GM18502 (cell line): ENCODE measurements at regions not wholly inside any gene's neighbourhood (a gene's known extent, or its start where the extent isn't known, plus 50 kb on each side); places are given as distances from the start of the nearest gene placed in this dataset.

Experiments used
- ATAC-seq: cut with Tn5 transposase; IDR thresholded peaks from one replicate; pipeline ENCODE4 v1.9.1; 2021; ENCODE audit warnings: mild to moderate bottlenecking; ENCODE audit not compliant: unreplicated experiment, poor library complexity

DNA sequence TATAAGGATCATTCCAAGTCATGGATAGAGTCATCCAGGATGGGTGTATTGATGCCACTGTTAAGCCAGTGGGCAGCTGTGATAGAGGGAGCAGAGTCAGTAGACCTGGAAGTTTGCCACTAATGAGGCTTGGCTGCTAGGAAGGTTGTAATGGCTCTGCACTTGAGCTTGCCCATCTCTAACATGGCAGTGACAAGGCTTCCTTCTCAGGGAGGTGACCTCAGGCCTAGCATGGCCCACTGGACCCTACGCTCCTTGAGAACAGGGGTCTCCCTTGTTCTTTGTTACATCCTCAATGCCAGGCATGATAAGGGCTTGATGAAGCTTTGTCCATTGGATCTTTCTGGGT is 155.1 kb downstream of the CD83 start:
- ATAC-seq, result no peak

- no peak for ATAC-seq
Measured at GRCh38 chr6:14273191-14273590, 155.6 kb downstream of the CD83 start.

DNA sequence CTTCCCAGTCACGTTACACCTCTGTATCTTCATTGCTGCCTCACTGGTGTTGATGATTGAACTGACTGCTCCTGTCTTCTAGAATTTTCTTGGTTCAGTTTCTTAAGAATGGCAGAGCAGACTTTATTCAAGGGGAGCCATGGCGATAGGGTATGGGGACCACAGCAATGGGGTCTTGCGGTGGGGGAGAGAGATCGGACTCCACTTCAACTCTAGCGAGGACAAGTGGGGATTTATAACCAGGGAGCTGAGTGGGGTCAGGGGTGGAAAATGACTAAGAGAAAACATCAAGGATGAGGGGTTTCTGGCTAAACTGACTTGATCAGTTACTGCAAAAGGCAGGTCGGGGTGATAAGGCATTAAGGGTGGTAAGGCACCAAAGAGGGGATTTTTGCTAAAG is 156.4 kb downstream of the CD83 start:
- no peak for ATAC-seq

DNA sequence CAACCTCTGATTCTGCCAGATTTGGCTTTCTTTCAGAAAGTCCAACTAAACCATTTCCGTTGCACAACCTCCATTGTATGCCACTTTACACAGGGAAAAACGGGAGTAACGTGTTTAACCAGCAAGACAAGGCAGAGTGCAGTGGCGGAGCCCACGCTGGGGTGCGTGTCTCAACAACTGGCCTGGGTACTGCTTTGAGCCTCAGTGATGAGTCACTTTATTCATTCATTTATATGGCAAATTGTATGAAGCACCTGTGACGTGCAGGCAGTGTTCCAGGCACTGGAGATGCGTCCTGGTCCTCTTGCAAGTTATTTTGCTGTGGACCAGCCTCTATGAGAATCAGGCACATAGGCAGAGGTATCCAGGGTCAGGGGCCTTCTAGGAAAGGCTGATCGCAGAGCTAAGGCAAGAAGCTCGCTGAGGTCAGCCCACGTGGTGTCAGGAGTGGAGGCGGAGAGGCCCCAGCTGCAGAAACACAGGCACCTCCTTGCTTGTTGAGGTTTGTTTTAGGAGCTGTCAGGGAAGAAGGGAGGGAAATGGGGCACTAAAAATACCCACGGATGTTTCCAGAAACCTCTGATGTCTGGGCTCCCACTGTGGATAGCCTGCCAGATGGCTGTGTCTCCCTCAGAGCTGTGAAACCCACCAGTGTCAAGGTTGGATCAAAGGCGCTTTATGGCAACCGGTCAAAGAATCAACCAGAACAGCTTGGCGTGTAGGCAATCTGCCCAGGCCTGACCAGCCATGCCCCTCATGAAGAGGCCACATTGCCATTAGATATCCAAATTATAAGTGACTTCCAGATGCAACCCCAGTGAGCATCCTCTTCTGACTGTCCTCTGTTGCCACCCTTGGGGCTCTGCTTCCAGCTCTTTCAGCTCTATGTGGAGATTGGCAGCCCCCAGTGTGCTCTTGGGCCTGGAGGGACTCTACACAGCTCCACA is 157.2 kb downstream of the CD83 start:
- ATAC-seq, result no peak

DNA sequence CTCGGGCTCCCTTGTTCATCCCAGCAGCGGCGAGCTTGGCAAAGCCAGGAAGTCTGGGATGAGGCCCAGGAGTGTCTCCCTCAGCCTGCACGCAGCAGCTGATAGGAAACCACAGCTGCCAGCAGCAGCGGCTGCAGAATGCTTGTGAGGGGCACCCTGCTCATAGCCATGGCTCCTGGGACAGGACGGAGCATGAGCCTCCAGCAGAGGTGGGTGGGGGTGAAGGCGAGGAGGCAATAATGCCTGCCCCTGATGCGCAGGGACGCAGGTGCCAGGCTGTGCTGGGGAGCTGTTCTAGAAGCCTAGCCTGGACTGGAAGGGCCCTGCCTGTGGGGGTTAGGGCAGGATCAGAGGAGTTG is 157.9 kb downstream of the CD83 start:
- ATAC-seq, result no peak

DNA sequence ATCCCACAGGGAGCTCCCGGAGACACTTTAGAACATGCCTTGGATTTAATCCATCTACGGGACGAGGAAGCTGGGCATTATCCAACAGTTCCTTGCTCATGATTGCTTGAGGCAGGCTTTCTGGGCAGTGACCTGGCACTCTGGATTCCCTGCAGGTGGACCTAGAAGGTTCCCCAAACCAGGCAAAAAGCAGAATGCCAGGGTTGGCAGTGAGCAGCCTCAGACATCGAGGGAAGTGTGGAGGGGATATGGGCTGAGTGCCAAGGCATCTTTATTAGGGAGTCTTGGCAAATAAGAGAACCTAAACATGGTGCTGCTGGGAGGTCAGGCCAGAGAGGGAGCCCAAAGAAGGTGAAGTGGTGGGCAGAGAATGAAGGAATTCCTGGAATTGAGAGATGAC is 158.5 kb downstream of the CD83 start:
- no peak for ATAC-seq

GRCh38 chr6:14276667-14277404 is 159.3 kb downstream of the CD83 start:
- peak; percentile 89 for ATAC-seq

GRCh38 chr6:14277405-14277930 is 159.9 kb downstream of the CD83 start:
- peak; percentile 43 for ATAC-seq

DNA sequence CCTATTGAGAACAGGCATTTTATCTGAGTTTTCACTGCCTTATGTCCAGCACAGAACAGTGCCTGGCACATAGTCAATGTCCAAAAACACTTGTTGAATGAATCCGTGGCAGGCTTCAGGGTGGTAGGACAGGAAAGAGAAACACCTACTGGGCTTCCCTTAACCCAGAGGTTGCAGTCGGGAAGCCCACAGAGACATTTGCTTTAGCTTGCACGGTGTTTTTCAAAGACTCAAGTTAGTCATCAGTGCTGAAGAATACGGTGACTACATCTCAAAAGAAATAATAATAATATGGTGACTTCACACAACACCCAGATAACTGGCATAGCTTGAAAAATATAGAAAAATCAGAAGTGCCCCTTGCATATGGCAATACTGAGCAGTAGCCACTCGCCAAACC is 160.4 kb downstream of the CD83 start:
- no peak for ATAC-seq

DNA sequence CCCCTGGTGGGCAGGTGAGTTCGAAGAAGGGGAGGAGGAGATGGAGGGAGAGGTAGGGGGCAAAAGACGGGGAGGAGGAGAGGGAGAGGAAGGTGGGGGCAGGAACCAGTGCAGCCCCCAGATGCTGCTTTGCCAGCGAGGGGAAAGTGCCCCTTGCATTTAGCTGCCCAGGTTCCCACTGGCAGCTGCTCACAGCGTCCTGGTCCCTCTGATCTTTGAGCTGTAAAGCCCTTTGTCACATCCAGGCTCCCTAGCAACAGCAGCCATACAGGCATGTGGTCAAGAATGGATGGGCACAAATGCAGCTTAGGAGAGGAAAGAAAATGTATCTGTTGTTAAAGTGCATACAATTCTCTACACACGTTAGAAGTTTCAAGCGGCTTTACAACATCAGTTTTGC is 160.9 kb downstream of the CD83 start:
- ATAC-seq, result no peak

- ATAC-seq, result no peak
Measured at GRCh38 chr6:14280006-14280510, 162.5 kb downstream of the CD83 start.

DNA sequence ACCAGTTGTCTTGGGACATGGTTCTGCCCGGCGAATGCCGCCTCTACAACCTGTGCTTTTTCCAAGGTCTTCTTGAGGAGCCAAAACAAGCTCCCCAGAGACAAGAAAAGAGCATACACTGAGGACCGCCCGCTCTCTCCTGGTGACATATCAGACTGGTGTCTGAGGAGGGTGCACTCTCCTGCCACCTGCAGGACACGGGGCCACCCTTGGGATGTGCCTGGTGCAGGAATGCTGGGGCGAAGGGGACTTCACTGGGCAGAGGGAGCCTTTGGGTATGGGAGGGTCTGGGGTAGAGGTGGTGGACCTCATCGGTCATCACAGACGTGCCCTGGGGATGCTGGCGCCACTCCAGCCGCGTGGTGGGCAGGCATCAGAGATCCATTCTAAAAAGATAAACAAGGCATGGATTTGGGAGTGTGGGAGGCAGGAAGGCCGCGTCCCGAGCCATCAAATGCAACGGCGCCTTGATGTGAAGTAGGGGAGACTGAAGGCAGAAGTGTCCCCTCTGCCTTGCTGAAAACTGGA is 163.3 kb downstream of the CD83 start:
- ATAC-seq, result no peak

GRCh38 chr6:14281811-14282660 is 164.5 kb downstream of the CD83 start:
- no peak for ATAC-seq

- no peak for ATAC-seq
Measured at GRCh38 chr6:14282854-14283505, 165.4 kb downstream of the CD83 start.

GRCh38 chr6:14283600-14284235 is 166.1 kb downstream of the CD83 start:
- ATAC-seq, result no peak

GRCh38 chr6:14284969-14285590 is 167.5 kb downstream of the CD83 start:
- no peak for ATAC-seq

GRCh38 chr6:14286144-14286543 is 168.6 kb downstream of the CD83 start:
- no peak for ATAC-seq

- ATAC-seq, result no peak
Measured at GRCh38 chr6:14286634-14287428, 169.3 kb downstream of the CD83 start.
